PC-9 (cell line): ENCODE measurements at regions not wholly inside any gene's neighbourhood (a gene's known extent, or its start where the extent isn't known, plus 50 kb on each side); places are given as distances from the start of the nearest gene placed in this dataset.

Experiments
- BruUV-seq: library from RNA; stranded (reverse); fragments of 400-500 nt; replicated peaks from 2 replicates; lab custom pipeline; 2021; lab: Mats Ljungman, UMichigan
- CTCF ChIA-PET: fragments of 300-600 bp; sonication (Branson Sonifier 250); formaldehyde crosslinking; loops from one replicate; lab custom pipeline; 2022; ENCODE audit warnings: antibody characterized with exemption; lab: Charles Lee
- POLR2A ChIA-PET: fragments of 300-600 bp; sonication (Branson Sonifier 250); formaldehyde crosslinking; loops from one replicate; lab custom pipeline; 2022; ENCODE audit warnings: antibody characterized with exemption; ENCODE audit not compliant: unreplicated experiment; lab: Charles Lee
- DNase-seq, 2 experiments: peaks; one replicate each; pipeline versions ENCODE4 v3.0.0 to v3.0.0-alpha.2; 2015 to 2022; ENCODE audit warnings: mixed read lengths in 1 of 2
- H2AFZ ChIP-seq: fragments of 200-600 bp; sonication (generic); 2 replicates; pipeline ENCODE4 v1.8.1; 2017; ENCODE audit warnings: antibody characterized with exemption
- H3F3A ChIP-seq: fragments of 200-600 bp; sonication (generic); 2 replicates; pipeline ENCODE4 v1.8.1; 2017; ENCODE audit warnings: antibody characterized with exemption, mild to moderate bottlenecking, low read depth; ENCODE audit not compliant: insufficient read depth
- H3K27ac ChIP-seq: fragments of 200-600 bp; sonication (generic); 2 replicates; pipeline ENCODE4 v1.6.1; 2016; ENCODE audit warnings: mixed run types
- H3K27me3 ChIP-seq: fragments of 200-600 bp; sonication (generic); 2 replicates; pipeline ENCODE4 v1.6.1; 2016; ENCODE audit warnings: low read depth, mixed run types; ENCODE audit not compliant: insufficient read depth
- H3K36me3 ChIP-seq: fragments of 200-600 bp; sonication (generic); 2 replicates; pipeline ENCODE4 v1.6.1; 2016; ENCODE audit warnings: low read depth, mixed run types
- H3K4me1 ChIP-seq: fragments of 200-600 bp; sonication (generic); replicated peaks from 2 replicates; pipeline ENCODE4 v1.6.1; 2016; ENCODE audit warnings: mixed run types; ENCODE audit not compliant: insufficient read depth
- H3K4me2 ChIP-seq: fragments of 200-600 bp; sonication (generic); 2 replicates; pipeline ENCODE4 v1.6.1; 2017; ENCODE audit warnings: mixed run types
- H3K4me3 ChIP-seq: fragments of 200-600 bp; sonication (generic); 2 replicates; pipeline ENCODE4 v1.6.1; 2016; ENCODE audit warnings: mixed run types
- H3K79me2 ChIP-seq: fragments of 200-600 bp; sonication (generic); 2 replicates; pipeline ENCODE4 v1.6.1; 2017; ENCODE audit warnings: low read depth, mixed run types
- H3K9me2 ChIP-seq: fragments of 200-600 bp; sonication (generic); 2 replicates; pipeline ENCODE4 v1.8.1; 2017; ENCODE audit warnings: mild to moderate bottlenecking; ENCODE audit not compliant: insufficient read depth
- H3K9me3 ChIP-seq: fragments of 200-600 bp; sonication (generic); 2 replicates; pipeline ENCODE4 v1.8.1; 2016; ENCODE audit warnings: low read depth; ENCODE audit not compliant: insufficient read depth
- H4K20me1 ChIP-seq: fragments of 200-600 bp; sonication (generic); 2 replicates; pipeline ENCODE4 v1.8.1; 2017; ENCODE audit not compliant: insufficient read depth
- CTCF ChIP-seq: fragments of 200-600 bp; sonication (generic); conservative IDR thresholded peaks from 2 replicates; pipeline ENCODE4 v1.6.1; 2017; ENCODE audit warnings: mixed run types, antibody characterized with exemption, mild to moderate bottlenecking, moderate library complexity
- EZH2 ChIP-seq: fragments of 200-600 bp; sonication (generic); IDR thresholded peaks from 2 replicates; pipeline ENCODE4 v1.8.0; 2017; ENCODE audit warnings: antibody characterized with exemption, low read depth
- intact Hi-C: fragments of 100-400 bp; cut with micrococcal nuclease; formaldehyde crosslinking; loops from one replicate; pipeline ENCODE4 v1.10.0; 2022; ENCODE audit not compliant: unreplicated experiment

GRCh38 chr3:18238332-18238731, 186.8 kb downstream of the SATB1 start:
- no peak for DNase-seq
- H3K36me3 ChIP-seq = no peaks in the 10 kb centered on the region
- H3F3A ChIP-seq = peaks cover 9% of the 10 kb centered on the region; the same call in 1 of the 2 replicates
- H3K27ac ChIP-seq = no peak overlapping the region
- no peaks in the 10 kb centered on the region for H3K9me2 ChIP-seq
- TF ChIP-seq CTCF (no peak), EZH2 (no peak)
- H3K27me3 ChIP-seq = no peaks in the 10 kb centered on the region
- no TSS peak for BruUV-seq
- no peak overlapping the region for H3K4me2 ChIP-seq
- H3K79me2 ChIP-seq = no peaks in the 10 kb centered on the region
- no peak overlapping the region for H3K4me3 ChIP-seq
- no peak overlapping the region for H2AFZ ChIP-seq
- peaks cover 7% of the 10 kb centered on the region; the same call in 1 of the 2 replicates for H3K9me3 ChIP-seq
- CTCF ChIA-PET = no interaction called here
- H4K20me1 ChIP-seq = no peaks in the 10 kb centered on the region
- peaks cover 28% of the 10 kb centered on the region for H3K4me1 ChIP-seq
- intact Hi-C loops = no loop called here
- POLR2A ChIA-PET = no interaction called here

GRCh38 chr3:18237251-18238005, 187.7 kb downstream of the SATB1 start:
- POLR2A ChIA-PET = no interaction called here
- H3K4me1 ChIP-seq = peaks cover 28% of the 10 kb centered on the region
- intact Hi-C loops = no loop called here
- CTCF ChIA-PET = no interaction called here
- H4K20me1 ChIP-seq = no peaks in the 10 kb centered on the region
- no peaks in the 10 kb centered on the region for H3K79me2 ChIP-seq
- H2AFZ ChIP-seq = peak overlapping the region; percentile 34
- no peaks in the 10 kb centered on the region for H3K27me3 ChIP-seq
- peak overlapping the region; percentile 26 for H3K4me2 ChIP-seq
- no TSS peak for BruUV-seq
- no peak overlapping the region for H3K4me3 ChIP-seq
- no peaks in the 10 kb centered on the region for H3K9me2 ChIP-seq
- DNase-seq = no peak
- H3K36me3 ChIP-seq = no peaks in the 10 kb centered on the region
- peaks cover 9% of the 10 kb centered on the region; the same call in 1 of the 2 replicates for H3F3A ChIP-seq
- peaks cover 7% of the 10 kb centered on the region; the same call in 1 of the 2 replicates for H3K9me3 ChIP-seq
- TF ChIP-seq EZH2 (no peak), CTCF (no peak)
- peak overlapping the region; percentile 10; the same call in 1 of the 2 replicates for H3K27ac ChIP-seq

- peak overlapping the region; percentile 26; the same call in 1 of the 2 replicates for H3K4me2 ChIP-seq
- no peak overlapping the region for H3K27ac ChIP-seq
- TF ChIP-seq EZH2 = no peak
- TF ChIP-seq CTCF = no peak
- no peaks in the 10 kb centered on the region for H4K20me1 ChIP-seq
- H3K36me3 ChIP-seq = no peaks in the 10 kb centered on the region
- peaks cover 9% of the 10 kb centered on the region; the same call in 1 of the 2 replicates for H3F3A ChIP-seq
- intact Hi-C loops = no loop called here
- CTCF ChIA-PET = no interaction called here
- H3K4me1 ChIP-seq = peaks cover 28% of the 10 kb centered on the region
- no peak overlapping the region for H2AFZ ChIP-seq
- H3K4me3 ChIP-seq = no peak overlapping the region
- H3K9me2 ChIP-seq = no peaks in the 10 kb centered on the region
- H3K27me3 ChIP-seq = no peaks in the 10 kb centered on the region
- no peak for DNase-seq
- POLR2A ChIA-PET = no interaction called here
- BruUV-seq = no TSS peak
- H3K79me2 ChIP-seq = no peaks in the 10 kb centered on the region
- peaks cover 7% of the 10 kb centered on the region; the same call in 1 of the 2 replicates for H3K9me3 ChIP-seq
Measured at GRCh38 chr3:18236726-18237125, 188.4 kb downstream of the SATB1 start.
